ENCODE measurements at regions not wholly inside any gene's neighbourhood (a gene's known extent, or its start where the extent isn't known, plus 50 kb on each side); places are given as distances from the start of the nearest gene placed in this dataset.

DNA sequence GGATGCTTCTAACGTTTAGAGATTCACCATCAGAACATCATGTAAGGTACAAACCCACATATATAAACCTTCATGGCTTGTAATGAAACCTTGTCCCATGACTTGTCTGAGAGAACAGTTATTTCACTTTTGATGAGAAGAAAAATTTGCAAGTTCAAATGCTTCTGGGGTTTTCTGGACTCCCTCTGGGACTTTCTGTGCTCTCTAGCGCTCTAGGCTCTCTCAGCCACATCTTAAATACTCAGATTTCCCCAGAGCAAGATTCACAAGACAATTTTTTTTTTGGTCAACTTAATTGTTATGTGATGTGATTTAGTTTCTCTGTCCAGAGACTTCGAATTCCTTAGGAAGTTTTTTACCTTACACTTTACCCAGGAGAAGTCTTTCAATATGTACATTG lies 282.8 kb upstream of the EDNRB start:
- H3K79me2 ChIP-seq (ENCODE audit: insufficient read depth) = no peaks in the 10 kb centered on the region
- H3K9me3 ChIP-seq (ENCODE audit: low read depth) = no peaks in the 10 kb centered on the region
- H3K4me2 ChIP-seq (ENCODE audit: unreplicated experiment) = no peak overlapping the region
- no peaks in the 10 kb centered on the region for H3K27me3 ChIP-seq (replicated peaks; ENCODE audit: insufficient read depth)
- H3K4me3 ChIP-seq = no peak overlapping the region
- H3K36me3 ChIP-seq (ENCODE audit: low read depth) = no peaks in the 10 kb centered on the region
- peaks cover 10% of the 10 kb centered on the region; the same call in 1 of the 2 replicates for H3F3A ChIP-seq (ENCODE audit: insufficient read depth)
- TF ChIP-seq EZH2phosphoT487 (IDR thresholded peaks at IDR 0.05; ENCODE audit: insufficient read depth, low read depth) (no peak), EZH2 (IDR thresholded peaks at IDR 0.05; ENCODE audit: insufficient read depth, poor library complexity, severe bottlenecking) (no peak)
- in situ Hi-C loops (cut with MboI) = no loop called here
- WGBS, 2 experiments (ENCODE audit: low coverage in 1 of 2, low lambda C conversion rate in 2 of 2, missing lambda C conversion rate in 2 of 2) = 57 to 64% methylated on average over 3 of the region's 3 CpGs
- H2AFZ ChIP-seq = no peak overlapping the region
- H3K9me2 ChIP-seq (ENCODE audit: insufficient read depth) = no peaks in the 10 kb centered on the region
- no peak overlapping the region for H3K27ac ChIP-seq
- H3K4me1 ChIP-seq (ENCODE audit: insufficient read depth) = peaks cover 17% of the 10 kb centered on the region
- no peak overlapping the region for H3K9ac ChIP-seq
- DNase-seq = no peak
- no peaks in the 10 kb centered on the region for H4K20me1 ChIP-seq (ENCODE audit: insufficient read depth)

- Histone ChIP-seq H3K4me1 (ENCODE audit: insufficient read depth) (peaks cover 43% of the 10 kb centered on the region), H3K27me3 (replicated peaks; ENCODE audit: insufficient read depth) (no peaks in the 10 kb centered on the region), H2AFZ (no peak overlapping the region), H3K36me3 (ENCODE audit: low read depth) (no peaks in the 10 kb centered on the region), H3F3A (ENCODE audit: insufficient read depth) (peaks cover 21% of the 10 kb centered on the region), H3K79me2 (ENCODE audit: insufficient read depth) (no peaks in the 10 kb centered on the region), H3K9ac (no peak overlapping the region), H3K4me3 (no peak overlapping the region), H3K27ac (no peak overlapping the region), H3K9me3 (ENCODE audit: low read depth) (no peaks in the 10 kb centered on the region), H4K20me1 (ENCODE audit: insufficient read depth) (no peaks in the 10 kb centered on the region), H3K4me2 (ENCODE audit: unreplicated experiment) (no peak overlapping the region), H3K9me2 (ENCODE audit: insufficient read depth) (no peaks in the 10 kb centered on the region)
- 39 to 45% methylated on average over 3 of the region's 3 CpGs for WGBS, 2 experiments (ENCODE audit: low coverage in 1 of 2, low lambda C conversion rate in 2 of 2, missing lambda C conversion rate in 2 of 2)
- peak; percentile 30 for DNase-seq
- TF ChIP-seq EZH2phosphoT487 (IDR thresholded peaks at IDR 0.05; ENCODE audit: insufficient read depth, low read depth) (no peak), EZH2 (IDR thresholded peaks at IDR 0.05; ENCODE audit: insufficient read depth, poor library complexity, severe bottlenecking) (no peak)
- in situ Hi-C loops (cut with MboI) = no loop called here
Observed at GRCh38 chr13:78198821-78199220, 280.2 kb upstream of the EDNRB start.

DNA sequence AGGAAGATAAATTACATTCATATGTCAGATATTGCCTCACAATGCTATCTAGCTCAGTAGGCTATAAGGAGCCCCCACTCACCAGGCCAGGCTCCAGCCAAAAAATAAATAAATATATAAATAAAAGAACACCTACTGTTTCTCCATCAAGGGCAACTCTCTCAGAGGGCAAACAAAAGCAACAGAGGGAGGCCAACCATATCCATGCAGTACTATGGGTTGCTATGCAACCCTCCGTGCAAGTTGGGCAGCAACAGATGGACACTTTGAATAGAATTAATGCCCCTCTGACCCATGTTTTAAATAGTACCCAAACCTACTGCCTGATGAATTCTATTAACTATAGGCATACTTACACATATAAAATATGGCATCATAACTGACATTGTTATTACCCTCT lies 279.8 kb upstream of the EDNRB start:
- Histone ChIP-seq H3F3A (ENCODE audit: insufficient read depth) (peaks cover 25% of the 10 kb centered on the region), H3K9me3 (ENCODE audit: low read depth) (no peaks in the 10 kb centered on the region), H3K27me3 (replicated peaks; ENCODE audit: insufficient read depth) (no peaks in the 10 kb centered on the region), H3K4me1 (ENCODE audit: insufficient read depth) (peaks cover 47% of the 10 kb centered on the region), H3K79me2 (ENCODE audit: insufficient read depth) (no peaks in the 10 kb centered on the region), H2AFZ (no peak overlapping the region), H3K36me3 (ENCODE audit: low read depth) (no peaks in the 10 kb centered on the region), H3K4me3 (no peak overlapping the region), H3K4me2 (ENCODE audit: unreplicated experiment) (no peak overlapping the region), H3K9me2 (ENCODE audit: insufficient read depth) (no peaks in the 10 kb centered on the region), H3K27ac (no peak overlapping the region), H3K9ac (no peak overlapping the region), H4K20me1 (ENCODE audit: insufficient read depth) (no peaks in the 10 kb centered on the region)
- WGBS, 2 experiments (ENCODE audit: low coverage in 1 of 2, low lambda C conversion rate in 2 of 2, missing lambda C conversion rate in 2 of 2) = 43 to 47% methylated on average over 1 of the region's 1 CpG
- in situ Hi-C loops (cut with MboI) = no loop called here
- TF ChIP-seq EZH2 (IDR thresholded peaks at IDR 0.05; ENCODE audit: insufficient read depth, poor library complexity, severe bottlenecking) (no peak), EZH2phosphoT487 (IDR thresholded peaks at IDR 0.05; ENCODE audit: insufficient read depth, low read depth) (no peak)
- DNase-seq = no peak

DNA sequence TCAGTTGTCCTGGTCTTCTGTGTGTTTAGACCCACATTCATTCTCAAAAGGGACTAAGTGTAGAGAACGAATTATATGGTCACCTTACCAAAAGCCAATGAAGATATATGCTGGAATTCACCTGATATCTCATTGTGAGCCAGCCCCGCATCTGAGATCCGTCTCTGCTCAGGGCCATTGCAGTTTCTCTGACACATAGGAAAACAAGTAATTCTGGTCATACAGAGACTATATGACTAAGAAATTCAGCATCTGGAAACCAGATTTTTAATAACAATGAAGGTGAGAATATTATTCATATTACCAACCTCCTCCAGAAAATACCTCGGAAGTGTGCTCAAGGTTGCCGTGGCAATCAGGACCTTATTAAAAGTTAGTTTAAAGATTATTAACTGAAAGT lies 278.6 kb upstream of the EDNRB start:
- WGBS, 2 experiments (ENCODE audit: low coverage in 1 of 2, low lambda C conversion rate in 2 of 2, missing lambda C conversion rate in 2 of 2) = 13 to 14% methylated on average over 5 of the region's 5 CpGs
- Histone ChIP-seq H3K36me3 (ENCODE audit: low read depth) (no peaks in the 10 kb centered on the region), H3K9ac (no peak overlapping the region), H3K4me3 (no peak overlapping the region), H3F3A (ENCODE audit: insufficient read depth) (peaks cover 37% of the 10 kb centered on the region), H4K20me1 (ENCODE audit: insufficient read depth) (no peaks in the 10 kb centered on the region), H3K27me3 (replicated peaks; ENCODE audit: insufficient read depth) (no peaks in the 10 kb centered on the region), H3K79me2 (ENCODE audit: insufficient read depth) (no peaks in the 10 kb centered on the region), H3K4me2 (ENCODE audit: unreplicated experiment) (peak overlapping the region; percentile 21), H3K4me1 (ENCODE audit: insufficient read depth) (peaks cover 59% of the 10 kb centered on the region), H3K9me3 (ENCODE audit: low read depth) (no peaks in the 10 kb centered on the region), H2AFZ (peak overlapping the region; percentile 7; the same call in 1 of the 2 replicates), H3K9me2 (ENCODE audit: insufficient read depth) (no peaks in the 10 kb centered on the region), H3K27ac (0 out of 2 replicates have a peak overlapping the region, but pooled peaks have one; percentile 8)
- in situ Hi-C loops (cut with MboI) = no loop called here
- TF ChIP-seq EZH2 (IDR thresholded peaks at IDR 0.05; ENCODE audit: insufficient read depth, poor library complexity, severe bottlenecking) = no peak
- no peak for TF ChIP-seq EZH2phosphoT487 (IDR thresholded peaks at IDR 0.05; ENCODE audit: insufficient read depth, low read depth)
- peak; percentile 57 for DNase-seq

Measured in GM23248 (cell line).